HepG2 (cell line): ENCODE measurements at regions not wholly inside any gene's neighbourhood (a gene's known extent, or its start where the extent isn't known, plus 50 kb on each side); places are given as distances from the start of the nearest gene placed in this dataset.

Source experiments
- ATAC-seq: fragments of 200-7000 bp; cut with Tn5 transposase; 3 replicates; pipeline ENCODE4 v1.9.1; 2020; ENCODE audit warnings: mild to moderate bottlenecking, moderate library complexity
- BruUV-seq: library from RNA; stranded (reverse); fragments of 400-500 nt; replicated peaks from 2 replicates; lab custom pipeline; 2021; lab: Mats Ljungman, UMichigan
- CTCF ChIA-PET: fragments of 300-600 bp; formaldehyde crosslinking; extraction: SDS; loops from one replicate; lab custom pipeline; 2021; ENCODE audit warnings: low total read pairs, inconsistent platforms, low intra/inter-chr PET ratio; lab: Yijun Ruan, JAX
- POLR2A ChIA-PET: fragments of 350-600 bp; sonication (Branson Sonifier 250); formaldehyde crosslinking; loops from one replicate; lab custom pipeline; 2020; ENCODE audit warnings: antibody characterized with exemption, inconsistent platforms; lab: Yijun Ruan, JAX
- DNase-seq: peaks from one replicate; pipeline ENCODE4 v3.0.0-alpha.2; 2015; ENCODE audit warnings: low spot score
- FAIRE-seq: peaks from 3 replicates; lab custom pipeline; 2011; peaks lifted over from hg19 to GRCh38; lab: Jason Lieb, UNC
- H2AFZ ChIP-seq: one replicate; pipeline ENCODE4 v1.6.1; 2011; ENCODE audit warnings: low read length, inconsistent platforms
- H3K27ac ChIP-seq: fragments of 300-600 bp; 3 replicates; pipeline ENCODE4 v1.8.0; 2011; ENCODE audit warnings: mixed run types, mild to moderate bottlenecking, mixed read lengths, low read length, inconsistent platforms; ENCODE audit not compliant: insufficient read depth; ENCODE audit errors: extremely low read length
- H3K27me3 ChIP-seq, 2 experiments: fragments of 200-600 bp in 1 of 2; 2 replicates in 1 of 2; 3 replicates in 1 of 2; pipeline versions ENCODE4 v1.6.0 to v1.8.0; 2011; ENCODE audit warnings: low read length in 2 of 2, mild to moderate bottlenecking in 2 of 2, moderate library complexity in 2 of 2, inconsistent platforms in 1 of 2; ENCODE audit not compliant: insufficient read depth in 2 of 2, control insufficient read depth in 1 of 2
- H3K36me3 ChIP-seq, 2 experiments: fragments of 200-600 bp in 1 of 2; replicated peaks in 1 of 2; 2 replicates in 1 of 2; 3 replicates in 1 of 2; pipeline versions ENCODE4 v1.5.1 to v1.8.0; 2011; ENCODE audit warnings: low read length in 2 of 2, inconsistent platforms in 1 of 2; ENCODE audit not compliant: insufficient read depth in 2 of 2, control insufficient read depth in 1 of 2
- H3K4me1 ChIP-seq: 2 replicates; pipeline ENCODE4 v1.5.1; 2012; ENCODE audit warnings: low read length, inconsistent platforms; ENCODE audit not compliant: insufficient read depth
- H3K4me2 ChIP-seq: 2 replicates; pipeline ENCODE4 v1.6.0; 2011; ENCODE audit warnings: low read depth, low read length, inconsistent platforms
- H3K4me3 ChIP-seq, 3 experiments: fragments of 200-600 bp in 1 of 3; sonication (generic), shearing (Covaris generic) in 1 of 3; replicated peaks in 1 of 3; 2 replicates each; pipeline ENCODE4 v1.5.1; 2011 to 2016; ENCODE audit warnings: low read length in 3 of 3, inconsistent platforms in 2 of 3, low read depth in 2 of 3, mild to moderate bottlenecking in 2 of 3, control low read depth in 1 of 3, mixed read lengths in 1 of 3; ENCODE audit not compliant: insufficient read depth in 1 of 3
- H3K79me2 ChIP-seq: one replicate; pipeline ENCODE4 v1.6.1; 2011; ENCODE audit warnings: low read length, inconsistent platforms; ENCODE audit not compliant: insufficient read depth
- H3K9ac ChIP-seq: 2 replicates; pipeline ENCODE4 v1.6.0; 2011; ENCODE audit warnings: mild to moderate bottlenecking, low read depth, low read length, inconsistent platforms; ENCODE audit not compliant: insufficient read depth
- H3K9me3 ChIP-seq: 2 replicates; pipeline ENCODE4 v1.5.1; 2012; ENCODE audit warnings: mild to moderate bottlenecking, low read length
- H4K20me1 ChIP-seq: 2 replicates; pipeline ENCODE4 v1.6.0; 2011; ENCODE audit warnings: inconsistent platforms, mild to moderate bottlenecking, low read length, moderate library complexity; ENCODE audit not compliant: insufficient read depth
- HDAC1 ChIP-seq: sonication (generic); formaldehyde crosslinking; IDR thresholded peaks from 2 replicates; pipeline ENCODE4 v1.5.1; 2020; ENCODE audit warnings: mild to moderate bottlenecking, missing genetic modification reagents
- HNF4A ChIP-seq: sonication (generic); formaldehyde crosslinking; IDR thresholded peaks from 2 replicates; pipeline ENCODE4 v1.4.0; 2020; ENCODE audit warnings: missing genetic modification reagents
- REPIN1 ChIP-seq: sonication (generic); formaldehyde crosslinking; IDR thresholded peaks from 2 replicates; pipeline ENCODE4 v1.8.0; 2022; ENCODE audit warnings: missing genetic modification reagents, low read depth, mild to moderate bottlenecking, borderline replicate concordance
- SP2 ChIP-seq: sonication (generic); formaldehyde crosslinking; IDR thresholded peaks from 2 replicates; pipeline ENCODE4 v1.5.1; 2020; ENCODE audit warnings: mild to moderate bottlenecking, missing genetic modification reagents
- ZFX ChIP-seq: sonication (generic); formaldehyde crosslinking; IDR thresholded peaks from 2 replicates; pipeline ENCODE4 v1.4.0; 2020; ENCODE audit warnings: mild to moderate bottlenecking, low read depth, missing genetic modification reagents, moderate library complexity
- ZNF703 ChIP-seq: sonication (generic); formaldehyde crosslinking; IDR thresholded peaks from 2 replicates; pipeline ENCODE4 v1.5.1; 2020; ENCODE audit warnings: missing genetic modification reagents, mild to moderate bottlenecking, moderate library complexity, borderline replicate concordance
- ZNF772 ChIP-seq: sonication (generic); formaldehyde crosslinking; IDR thresholded peaks from 2 replicates; pipeline ENCODE4 v1.5.0; 2020; ENCODE audit warnings: mild to moderate bottlenecking, missing genetic modification reagents
- ZNF780A ChIP-seq: sonication (generic); formaldehyde crosslinking; IDR thresholded peaks from 2 replicates; pipeline ENCODE4 v1.8.0; 2022; ENCODE audit warnings: mild to moderate bottlenecking, missing genetic modification reagents, moderate library complexity
- ZNF891 ChIP-seq: sonication (generic); formaldehyde crosslinking; IDR thresholded peaks from 2 replicates; pipeline ENCODE4 v1.5.0; 2020; ENCODE audit warnings: mild to moderate bottlenecking, missing genetic modification reagents
- WGBS: methylation state at CpG from one replicate; pipeline ENCODE4 v1.1.6; 2017; ENCODE audit warnings: low lambda C conversion rate; 5-methylcytosine and 5-hydroxymethylcytosine counted together
- in situ Hi-C: cut with HindIII; loops from 2 replicates; pipeline ENCODE4 v1.10.0; 2017; ENCODE audit warnings: low pct_unique_long_range_greater_than_20kb; ENCODE audit not compliant: extremely low pct_ligation_motif_present
- intact Hi-C: fragments of 100-400 bp; cut with micrococcal nuclease; formaldehyde crosslinking; loops from one replicate; pipeline ENCODE4 v1.10.0; 2022; ENCODE audit not compliant: unreplicated experiment
- TF ChIP-seq, protein P1 (sequence below): IDR thresholded peaks from 2 replicates; pipeline ENCODE4 v1.6.1; 2016
- TF ChIP-seq, protein P2 (sequence below): conservative IDR thresholded peaks from 2 replicates; pipeline ENCODE4 v1.6.1; 2018; ENCODE audit warnings: missing genetic modification reagents
- TF ChIP-seq, protein P3 (sequence below): sonication (generic); formaldehyde crosslinking; IDR thresholded peaks from 2 replicates; pipeline ENCODE4 v1.5.1; 2020; ENCODE audit warnings: mild to moderate bottlenecking, missing genetic modification reagents, moderate library complexity
- TF ChIP-seq, protein P4 (sequence below): sonication (generic); formaldehyde crosslinking; IDR thresholded peaks from 2 replicates; pipeline ENCODE4 v1.5.0; 2020; ENCODE audit warnings: mild to moderate bottlenecking, missing genetic modification reagents, borderline replicate concordance

DNA sequence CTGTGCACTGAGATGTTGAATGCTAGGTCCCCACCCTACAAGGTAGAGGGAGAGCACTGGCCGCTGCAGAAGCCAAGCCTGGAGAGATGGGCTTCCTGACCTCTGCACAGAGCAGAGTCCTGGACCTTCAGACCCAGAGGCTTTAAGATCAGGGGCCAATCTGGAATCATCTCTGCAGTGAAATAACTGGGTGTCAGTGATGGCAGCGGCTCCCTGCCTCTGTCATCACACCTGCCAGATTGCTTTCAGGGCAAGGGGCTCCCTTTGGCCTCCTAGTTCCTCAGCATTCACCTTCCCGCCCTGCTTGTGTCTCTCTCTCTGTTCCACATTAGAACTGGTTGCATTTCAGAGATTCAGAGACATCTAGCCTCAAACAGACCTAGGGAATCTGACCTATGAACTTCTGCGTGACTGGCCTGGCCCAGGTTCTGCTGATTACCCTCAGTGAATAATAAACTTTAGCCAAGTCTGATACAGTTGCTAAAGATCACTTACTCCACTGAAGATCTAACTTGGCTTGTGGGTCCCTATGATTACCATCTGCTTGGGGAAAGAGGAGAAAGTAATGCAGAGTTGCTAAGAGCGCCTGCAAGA lies 87.8 kb downstream of the ATP1A1 start:
- peak overlapping the region; percentile 30 for H2AFZ ChIP-seq
- H3K4me3 ChIP-seq = peak overlapping the region in 1 of 3 experiments; percentile 33; a peak in 2 of 6 replicates
- no peaks in the 10 kb centered on the region for H3K27me3 ChIP-seq
- peak overlapping the region; percentile 6 for H3K27ac ChIP-seq
- H3K4me1 ChIP-seq = peaks cover 36% of the 10 kb centered on the region
- ChIA-PET POLR2A (interaction anchor here (1.1 kb wide), 1 partner anchor 14 kb away, joined by 6 read pairs; no protein-coding TSS in a partner anchor), CTCF (no interaction called here)
- H3K36me3 ChIP-seq = no peaks in the 10 kb centered on the region
- intact Hi-C loops = no loop called here
- H4K20me1 ChIP-seq = no peaks in the 10 kb centered on the region
- peak overlapping the region; percentile 47 for H3K4me2 ChIP-seq
- no peak overlapping the region for H3K9ac ChIP-seq
- in situ Hi-C loops = loop anchor here (5.0 kb wide), 1 partner anchor 39 kb away; no protein-coding TSS in a partner anchor
- no peaks in the 10 kb centered on the region for H3K79me2 ChIP-seq
- 46% methylated on average over 3 of the region's 5 CpGs for WGBS
- peak; percentile 82 for ATAC-seq
- no peaks in the 10 kb centered on the region for H3K9me3 ChIP-seq
- FAIRE-seq = peak; percentile 34
- no peak for DNase-seq
- no TSS peak for BruUV-seq
- TF ChIP-seq ZNF703 (CRISPR knock-in tag) = no peak
- no peak for TF ChIP-seq SP2 (CRISPR knock-in tag)
- TF ChIP-seq, protein P1, sequence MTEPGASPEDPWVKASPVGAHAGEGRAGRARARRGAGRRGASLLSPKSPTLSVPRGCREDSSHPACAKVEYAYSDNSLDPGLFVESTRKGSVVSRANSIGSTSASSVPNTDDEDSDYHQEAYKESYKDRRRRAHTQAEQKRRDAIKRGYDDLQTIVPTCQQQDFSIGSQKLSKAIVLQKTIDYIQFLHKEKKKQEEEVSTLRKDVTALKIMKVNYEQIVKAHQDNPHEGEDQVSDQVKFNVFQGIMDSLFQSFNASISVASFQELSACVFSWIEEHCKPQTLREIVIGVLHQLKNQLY (CRISPR knock-in tag) = no peak
- TF ChIP-seq, protein P2, sequence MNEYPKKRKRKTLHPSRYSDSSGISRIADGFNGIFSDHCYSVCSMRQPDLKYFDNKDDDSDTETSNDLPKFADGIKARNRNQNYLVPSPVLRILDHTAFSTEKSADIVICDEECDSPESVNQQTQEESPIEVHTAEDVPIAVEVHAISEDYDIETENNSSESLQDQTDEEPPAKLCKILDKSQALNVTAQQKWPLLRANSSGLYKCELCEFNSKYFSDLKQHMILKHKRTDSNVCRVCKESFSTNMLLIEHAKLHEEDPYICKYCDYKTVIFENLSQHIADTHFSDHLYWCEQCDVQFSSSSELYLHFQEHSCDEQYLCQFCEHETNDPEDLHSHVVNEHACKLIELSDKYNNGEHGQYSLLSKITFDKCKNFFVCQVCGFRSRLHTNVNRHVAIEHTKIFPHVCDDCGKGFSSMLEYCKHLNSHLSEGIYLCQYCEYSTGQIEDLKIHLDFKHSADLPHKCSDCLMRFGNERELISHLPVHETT = no peak
- TF ChIP-seq, protein P3, sequence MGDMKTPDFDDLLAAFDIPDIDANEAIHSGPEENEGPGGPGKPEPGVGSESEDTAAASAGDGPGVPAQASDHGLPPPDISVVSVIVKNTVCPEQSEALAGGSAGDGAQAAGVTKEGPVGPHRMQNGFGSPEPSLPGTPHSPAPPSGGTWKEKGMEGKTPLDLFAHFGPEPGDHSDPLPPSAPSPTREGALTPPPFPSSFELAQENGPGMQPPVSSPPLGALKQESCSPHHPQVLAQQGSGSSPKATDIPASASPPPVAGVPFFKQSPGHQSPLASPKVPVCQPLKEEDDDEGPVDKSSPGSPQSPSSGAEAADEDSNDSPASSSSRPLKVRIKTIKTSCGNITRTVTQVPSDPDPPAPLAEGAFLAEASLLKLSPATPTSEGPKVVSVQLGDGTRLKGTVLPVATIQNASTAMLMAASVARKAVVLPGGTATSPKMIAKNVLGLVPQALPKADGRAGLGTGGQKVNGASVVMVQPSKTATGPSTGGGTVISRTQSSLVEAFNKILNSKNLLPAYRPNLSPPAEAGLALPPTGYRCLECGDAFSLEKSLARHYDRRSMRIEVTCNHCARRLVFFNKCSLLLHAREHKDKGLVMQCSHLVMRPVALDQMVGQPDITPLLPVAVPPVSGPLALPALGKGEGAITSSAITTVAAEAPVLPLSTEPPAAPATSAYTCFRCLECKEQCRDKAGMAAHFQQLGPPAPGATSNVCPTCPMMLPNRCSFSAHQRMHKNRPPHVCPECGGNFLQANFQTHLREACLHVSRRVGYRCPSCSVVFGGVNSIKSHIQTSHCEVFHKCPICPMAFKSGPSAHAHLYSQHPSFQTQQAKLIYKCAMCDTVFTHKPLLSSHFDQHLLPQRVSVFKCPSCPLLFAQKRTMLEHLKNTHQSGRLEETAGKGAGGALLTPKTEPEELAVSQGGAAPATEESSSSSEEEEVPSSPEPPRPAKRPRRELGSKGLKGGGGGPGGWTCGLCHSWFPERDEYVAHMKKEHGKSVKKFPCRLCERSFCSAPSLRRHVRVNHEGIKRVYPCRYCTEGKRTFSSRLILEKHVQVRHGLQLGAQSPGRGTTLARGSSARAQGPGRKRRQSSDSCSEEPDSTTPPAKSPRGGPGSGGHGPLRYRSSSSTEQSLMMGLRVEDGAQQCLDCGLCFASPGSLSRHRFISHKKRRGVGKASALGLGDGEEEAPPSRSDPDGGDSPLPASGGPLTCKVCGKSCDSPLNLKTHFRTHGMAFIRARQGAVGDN (CRISPR knock-in tag) = peak; percentile 36; the same call in 1 of the 2 replicates
- TF ChIP-seq HDAC1 (CRISPR knock-in tag) = peak; percentile 26; the same call in 1 of the 2 replicates
- TF ChIP-seq ZNF772 = no peak
- TF ChIP-seq REPIN1 = no peak
- TF ChIP-seq HNF4A (CRISPR knock-in tag) = peak; percentile 70
- TF ChIP-seq ZFX (CRISPR knock-in tag) = 0 out of 2 replicates have a peak, but pooled peaks have one; percentile 18
- TF ChIP-seq ZNF891 = peak; percentile 58; the same call in 1 of the 2 replicates
- TF ChIP-seq, protein P4, sequence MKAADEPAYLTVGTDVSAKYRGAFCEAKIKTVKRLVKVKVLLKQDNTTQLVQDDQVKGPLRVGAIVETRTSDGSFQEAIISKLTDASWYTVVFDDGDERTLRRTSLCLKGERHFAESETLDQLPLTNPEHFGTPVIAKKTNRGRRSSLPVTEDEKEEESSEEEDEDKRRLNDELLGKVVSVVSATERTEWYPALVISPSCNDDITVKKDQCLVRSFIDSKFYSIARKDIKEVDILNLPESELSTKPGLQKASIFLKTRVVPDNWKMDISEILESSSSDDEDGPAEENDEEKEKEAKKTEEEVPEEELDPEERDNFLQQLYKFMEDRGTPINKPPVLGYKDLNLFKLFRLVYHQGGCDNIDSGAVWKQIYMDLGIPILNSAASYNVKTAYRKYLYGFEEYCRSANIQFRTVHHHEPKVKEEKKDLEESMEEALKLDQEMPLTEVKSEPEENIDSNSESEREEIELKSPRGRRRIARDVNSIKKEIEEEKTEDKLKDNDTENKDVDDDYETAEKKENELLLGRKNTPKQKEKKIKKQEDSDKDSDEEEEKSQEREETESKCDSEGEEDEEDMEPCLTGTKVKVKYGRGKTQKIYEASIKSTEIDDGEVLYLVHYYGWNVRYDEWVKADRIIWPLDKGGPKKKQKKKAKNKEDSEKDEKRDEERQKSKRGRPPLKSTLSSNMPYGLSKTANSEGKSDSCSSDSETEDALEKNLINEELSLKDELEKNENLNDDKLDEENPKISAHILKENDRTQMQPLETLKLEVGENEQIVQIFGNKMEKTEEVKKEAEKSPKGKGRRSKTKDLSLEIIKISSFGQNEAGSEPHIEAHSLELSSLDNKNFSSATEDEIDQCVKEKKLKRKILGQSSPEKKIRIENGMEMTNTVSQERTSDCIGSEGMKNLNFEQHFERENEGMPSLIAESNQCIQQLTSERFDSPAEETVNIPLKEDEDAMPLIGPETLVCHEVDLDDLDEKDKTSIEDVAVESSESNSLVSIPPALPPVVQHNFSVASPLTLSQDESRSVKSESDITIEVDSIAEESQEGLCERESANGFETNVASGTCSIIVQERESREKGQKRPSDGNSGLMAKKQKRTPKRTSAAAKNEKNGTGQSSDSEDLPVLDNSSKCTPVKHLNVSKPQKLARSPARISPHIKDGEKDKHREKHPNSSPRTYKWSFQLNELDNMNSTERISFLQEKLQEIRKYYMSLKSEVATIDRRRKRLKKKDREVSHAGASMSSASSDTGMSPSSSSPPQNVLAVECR (CRISPR knock-in tag) = 0 out of 2 replicates have a peak, but pooled peaks have one; percentile 21
- no peak for TF ChIP-seq ZNF780A (CRISPR knock-in tag)
